GM21367 (cell line): ENCODE measurements at regions not wholly inside any gene's neighbourhood (a gene's known extent, or its start where the extent isn't known, plus 50 kb on each side); places are given as distances from the start of the nearest gene placed in this dataset.

Experiments
- ATAC-seq: cut with Tn5 transposase; IDR thresholded peaks from one replicate; pipeline ENCODE4 v1.9.1; 2021; ENCODE audit not compliant: unreplicated experiment

DNA sequence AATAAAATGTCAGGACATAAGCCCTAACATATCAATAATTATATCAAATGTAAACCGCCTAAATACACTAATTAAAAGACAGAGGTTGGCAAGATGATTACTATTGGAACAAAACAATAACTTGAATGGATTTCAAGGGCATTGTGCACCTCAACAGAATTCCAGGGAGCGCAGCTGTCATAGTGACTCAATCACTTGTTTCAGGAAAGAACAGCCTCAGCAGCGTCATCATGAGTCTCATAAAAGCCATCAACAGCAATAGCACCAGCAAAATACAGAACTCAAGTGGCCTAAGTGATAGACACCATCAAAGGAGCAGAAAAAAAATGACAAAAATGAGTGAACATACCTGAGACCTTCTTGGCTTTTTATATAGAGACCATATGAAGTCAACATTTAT lies 632.7 kb upstream of the NR5A2 start:
- no peak for ATAC-seq

DNA sequence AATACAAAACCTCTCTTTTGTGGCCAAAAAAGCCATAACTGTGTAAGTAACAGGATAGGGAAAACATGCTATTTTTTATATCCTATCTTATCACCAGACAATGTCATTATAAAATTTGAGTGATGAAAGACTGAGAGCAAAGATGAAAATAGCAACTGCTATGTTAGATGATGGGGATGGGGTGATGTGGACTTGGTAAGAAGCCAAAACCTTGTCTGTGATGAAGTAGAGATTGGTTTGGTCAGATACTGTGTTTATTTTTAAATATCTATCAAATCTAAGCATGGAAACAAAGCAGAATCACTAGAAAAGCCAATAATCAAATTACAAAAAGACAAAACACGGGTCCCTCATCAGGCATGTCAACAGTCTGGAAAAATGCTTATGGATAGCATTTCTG lies 631.1 kb upstream of the NR5A2 start:
- ATAC-seq = no peak

DNA sequence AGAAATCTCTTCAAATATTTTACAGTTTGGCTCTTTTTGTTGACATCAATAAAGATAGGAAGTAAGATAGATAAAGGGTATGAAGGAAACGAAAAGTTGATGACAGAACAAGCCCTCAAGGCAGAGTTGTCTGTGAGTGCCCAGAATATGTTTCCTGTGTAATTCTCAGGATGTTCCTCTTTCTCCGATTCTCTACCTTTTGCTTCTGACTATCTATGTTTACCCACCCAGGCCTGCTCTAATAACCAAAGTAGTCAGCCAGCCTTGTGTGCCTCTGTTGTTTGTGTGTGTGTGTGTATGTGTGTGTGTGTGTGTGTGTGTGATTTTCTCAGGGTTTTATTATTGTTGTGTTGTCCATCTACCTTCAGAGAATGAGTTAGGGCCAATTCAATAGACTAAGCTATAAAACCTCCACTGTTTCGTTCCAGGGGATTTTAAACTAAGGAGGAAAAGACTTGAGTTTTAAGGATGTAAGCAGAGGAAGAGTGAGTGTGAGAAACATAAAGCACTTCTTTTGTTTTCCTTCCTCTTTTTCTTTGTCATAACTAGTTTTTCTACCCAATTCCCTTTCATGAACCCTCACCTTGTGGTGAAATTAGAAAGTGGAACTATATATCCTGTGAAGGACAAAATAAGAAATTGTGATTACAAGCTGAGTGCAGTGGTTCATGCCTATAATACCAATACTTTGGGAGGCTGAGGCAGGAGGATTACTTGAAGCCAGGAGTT lies 627.4 kb upstream of the NR5A2 start:
- peak; percentile 92 for ATAC-seq

DNA sequence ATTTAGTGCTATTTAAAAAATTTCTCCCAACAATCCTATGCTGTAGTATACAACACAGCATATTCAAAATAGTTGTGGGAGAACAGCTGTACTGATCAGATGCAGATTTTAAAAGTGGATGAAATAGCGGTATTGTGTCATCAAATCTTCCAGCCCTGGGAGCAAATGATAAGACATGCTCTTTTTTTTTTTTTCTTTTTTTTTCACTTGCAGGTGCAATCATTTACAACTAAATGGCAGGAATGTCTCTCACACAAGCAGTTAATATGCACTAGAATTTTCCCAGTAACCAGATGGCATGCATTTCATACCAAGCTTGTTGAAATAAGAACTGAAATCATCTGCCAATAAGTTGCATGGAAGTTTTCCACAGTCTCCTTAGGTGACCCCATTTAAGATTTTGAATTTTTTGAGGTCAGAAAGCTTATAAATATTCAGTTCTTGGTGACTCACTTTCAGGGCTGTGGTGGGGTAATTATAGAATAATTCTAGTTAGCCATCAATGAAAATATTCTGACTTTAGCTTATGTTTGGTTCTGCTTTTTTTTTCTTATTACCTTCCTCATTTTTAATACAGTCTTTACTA lies 623.9 kb upstream of the NR5A2 start:
- no peak for ATAC-seq

DNA sequence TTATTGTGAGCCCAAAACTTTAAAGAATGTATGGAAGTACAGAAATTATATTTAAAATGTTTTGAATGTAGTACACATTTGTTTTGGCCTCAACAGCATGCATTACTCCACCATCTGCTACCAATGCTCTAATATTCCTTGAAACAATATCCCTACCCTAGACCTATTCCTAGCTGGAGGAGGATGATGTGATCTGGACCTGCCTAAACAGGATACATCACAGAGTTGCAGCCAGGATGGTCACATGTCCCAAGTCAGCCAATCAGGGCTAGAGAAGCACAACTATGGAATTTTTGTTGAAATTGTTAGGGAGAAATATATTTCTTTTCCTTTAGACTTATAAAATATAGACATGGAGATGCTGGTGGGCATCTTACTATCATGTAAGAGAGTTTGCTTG lies 623.3 kb upstream of the NR5A2 start:
- no peak for ATAC-seq

DNA sequence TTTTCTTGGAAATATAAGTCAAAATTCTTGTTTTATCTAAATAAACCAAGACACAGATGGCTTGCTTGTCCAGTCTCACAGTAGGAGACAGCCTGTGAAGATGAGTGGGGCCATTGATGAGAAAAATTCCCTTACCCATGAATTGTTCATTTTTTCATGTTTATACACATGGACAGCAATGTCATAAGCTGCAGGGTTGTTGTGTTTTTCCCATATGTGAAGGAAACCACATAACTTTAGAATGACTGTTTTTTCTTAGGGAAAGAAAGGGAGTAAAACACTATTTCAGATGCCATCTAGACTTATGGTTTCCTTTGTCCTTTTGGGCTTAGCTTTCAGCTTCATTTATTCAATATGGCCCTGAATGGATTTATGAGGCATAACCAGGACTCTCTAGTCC lies 622.5 kb upstream of the NR5A2 start:
- ATAC-seq = no peak

DNA sequence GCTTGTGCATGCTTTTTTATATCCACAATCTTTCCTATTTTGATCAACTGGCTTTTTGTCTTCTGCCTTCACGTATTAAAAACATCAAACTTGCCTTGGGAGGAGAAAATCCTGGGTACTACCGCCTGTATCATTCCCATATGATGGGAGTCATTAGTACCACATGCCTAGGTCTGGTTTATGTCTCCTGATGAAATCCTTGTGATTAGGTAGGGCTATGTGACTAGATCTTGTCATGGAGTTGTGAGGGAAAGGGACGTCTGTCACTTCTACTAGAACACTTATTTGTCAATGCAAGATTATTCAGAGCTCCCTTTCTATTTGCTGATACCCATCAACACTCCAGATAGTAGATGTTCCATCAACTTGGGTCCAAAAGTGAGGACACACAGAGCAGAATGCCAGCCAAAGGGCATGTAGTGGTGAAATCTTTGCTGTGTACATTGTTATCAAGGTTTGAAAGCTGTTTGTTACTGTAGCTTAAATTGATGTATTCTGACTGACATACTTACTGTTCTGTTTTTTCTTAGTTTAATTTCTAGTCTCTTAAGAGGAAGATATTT lies 621.8 kb upstream of the NR5A2 start:
- ATAC-seq = no peak

DNA sequence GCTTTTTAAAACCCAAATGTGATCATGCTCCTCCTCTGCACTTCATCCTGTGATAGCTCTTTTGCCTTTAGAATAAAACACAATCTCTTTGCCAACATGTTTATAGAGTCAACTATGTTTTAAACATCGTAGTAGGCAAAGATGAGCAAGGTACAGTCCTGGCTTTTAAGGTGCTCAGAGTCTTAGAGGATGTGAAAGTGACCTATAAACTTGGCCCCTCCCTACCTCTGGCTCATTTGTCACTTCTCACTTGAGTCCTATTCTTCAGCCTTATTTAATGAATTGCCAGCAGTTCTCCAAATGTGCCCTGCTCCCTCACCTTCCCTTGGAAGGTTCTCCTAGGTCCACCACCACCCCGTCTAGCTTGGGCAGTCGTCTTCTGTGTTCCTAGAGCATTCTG lies 617.0 kb upstream of the NR5A2 start:
- no peak for ATAC-seq

DNA sequence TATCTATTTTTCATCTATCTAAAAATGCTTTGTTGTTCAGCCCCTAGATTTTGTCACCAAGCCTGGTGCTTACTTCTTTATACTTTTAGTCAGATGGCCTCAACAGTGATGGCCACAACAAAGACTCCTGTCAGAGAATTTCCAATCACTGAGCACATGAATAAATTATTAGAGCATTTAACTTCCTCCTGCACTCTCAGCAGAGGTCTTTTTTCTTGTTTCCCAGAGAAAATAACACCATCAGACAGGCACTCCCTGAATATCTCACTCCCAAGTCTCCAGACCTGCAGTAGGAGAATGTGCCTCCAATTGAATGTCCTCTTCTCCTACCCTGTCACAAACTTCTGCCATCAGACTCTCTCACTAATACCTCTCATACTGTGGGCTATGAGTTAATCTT lies 616.0 kb upstream of the NR5A2 start:
- no peak for ATAC-seq

DNA sequence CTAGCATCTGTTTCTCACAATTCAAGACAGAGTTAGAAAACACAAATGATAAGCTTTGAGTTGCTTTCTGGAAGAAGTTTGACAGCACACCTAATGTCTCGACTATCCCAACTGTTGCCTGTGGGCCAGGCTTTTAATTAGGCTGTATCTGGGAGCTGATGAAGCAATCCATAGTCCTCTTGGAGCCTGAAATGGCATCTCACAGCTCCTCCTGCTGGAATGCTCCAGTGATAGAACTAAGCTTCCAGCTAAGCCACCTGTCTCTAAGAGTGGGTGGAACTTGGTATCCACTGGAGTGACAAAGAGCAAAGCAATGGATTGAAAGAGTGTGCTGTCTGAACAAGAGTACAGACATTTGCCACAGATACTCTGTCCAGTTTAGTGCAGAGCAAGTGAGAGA lies 605.3 kb upstream of the NR5A2 start:
- no peak for ATAC-seq

DNA sequence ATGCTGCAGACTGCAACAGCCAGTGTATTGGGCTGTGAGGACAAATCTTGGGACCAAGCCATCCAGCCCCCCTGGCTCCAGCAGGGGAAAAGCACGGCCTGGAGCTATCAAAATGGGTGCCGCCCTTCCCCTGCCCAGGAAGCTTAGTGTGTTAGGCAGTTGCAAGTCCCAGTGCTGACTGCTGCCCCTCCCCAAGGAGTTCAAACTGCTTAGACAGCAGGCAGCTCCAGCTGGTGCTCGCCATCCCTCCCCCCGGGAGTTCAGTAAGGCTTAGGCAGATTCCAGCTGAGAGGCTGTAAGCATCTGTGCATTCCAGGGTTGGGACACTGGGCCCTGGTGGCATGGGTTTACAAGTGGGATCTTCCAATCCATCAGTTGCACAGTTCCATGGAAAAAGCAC lies 579.6 kb upstream of the NR5A2 start:
- ATAC-seq = no peak

DNA sequence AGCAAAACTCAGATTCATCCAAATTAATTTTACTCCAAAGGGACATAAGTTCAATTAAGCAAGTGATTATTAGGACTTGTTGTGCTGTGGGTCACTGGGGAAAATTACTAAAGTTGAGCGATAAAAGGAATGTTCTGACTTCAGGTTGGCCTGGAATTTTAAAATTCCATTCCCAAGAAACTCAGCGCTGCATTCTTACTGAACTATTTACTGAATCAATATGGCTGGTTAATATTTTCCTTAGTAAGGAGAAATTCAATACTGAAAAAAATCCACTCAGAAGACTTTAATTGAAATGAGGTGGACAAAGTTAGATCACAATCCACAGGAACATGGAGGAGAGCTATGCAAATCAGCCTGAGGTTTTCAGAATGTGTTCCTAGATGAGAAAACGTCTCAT lies 578.9 kb upstream of the NR5A2 start:
- ATAC-seq = no peak

DNA sequence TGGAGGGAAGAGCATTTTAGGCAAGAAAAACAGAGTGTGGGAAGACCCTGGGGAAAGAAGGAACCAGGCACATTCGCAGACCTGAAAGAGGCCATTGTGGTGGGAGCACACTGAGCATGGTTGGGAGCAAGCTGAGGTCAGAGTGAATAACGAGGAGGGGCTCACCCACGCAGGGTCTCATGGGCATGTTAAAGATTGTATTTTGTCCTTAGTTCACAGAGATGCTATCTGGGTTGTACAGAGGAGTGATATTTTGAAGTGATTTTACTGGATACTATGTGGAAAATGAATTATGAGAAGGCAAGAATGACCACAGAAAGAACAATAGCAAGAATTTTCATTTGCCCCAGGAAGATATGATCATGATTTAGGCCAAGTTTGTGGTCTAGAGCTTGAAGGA lies 578.3 kb upstream of the NR5A2 start:
- no peak for ATAC-seq

DNA sequence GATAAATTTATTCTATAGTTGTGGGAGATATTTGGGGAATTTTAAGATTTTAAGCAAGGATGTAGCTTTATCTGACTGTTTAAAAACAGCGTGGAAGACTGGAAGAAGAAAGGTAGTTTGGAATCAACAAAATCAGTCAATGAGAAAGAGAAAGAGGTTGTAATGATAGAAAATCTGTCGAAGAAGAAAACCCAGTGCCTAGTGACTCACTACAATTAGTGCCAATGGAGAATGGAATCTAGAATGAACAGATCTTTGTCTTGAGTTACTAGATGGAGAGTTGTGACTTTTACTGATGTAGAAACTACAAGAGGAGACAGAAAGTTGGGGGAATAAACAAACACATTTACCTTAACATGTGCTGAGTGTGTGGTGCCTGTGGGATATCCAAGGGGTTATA lies 577.8 kb upstream of the NR5A2 start:
- no peak for ATAC-seq

DNA sequence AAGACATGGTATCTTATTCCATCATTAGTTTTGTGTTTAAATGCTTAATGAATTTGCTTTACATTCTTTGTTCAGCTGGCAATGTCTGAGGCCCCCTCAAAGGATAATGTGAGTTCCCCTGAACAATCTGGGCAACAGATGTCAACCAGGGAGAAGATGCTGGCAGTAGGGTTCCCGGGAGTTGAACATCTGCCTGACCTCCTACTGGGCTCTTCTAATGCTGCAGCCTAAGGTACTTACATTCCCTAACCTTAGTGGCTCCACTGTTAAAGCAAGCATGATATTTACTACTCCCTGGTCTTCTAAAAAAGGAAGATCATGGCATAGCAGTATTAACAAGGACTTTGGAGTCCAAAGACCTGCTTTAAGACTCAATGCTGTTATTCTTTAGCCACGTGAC lies 574.9 kb upstream of the NR5A2 start:
- ATAC-seq = no peak

DNA sequence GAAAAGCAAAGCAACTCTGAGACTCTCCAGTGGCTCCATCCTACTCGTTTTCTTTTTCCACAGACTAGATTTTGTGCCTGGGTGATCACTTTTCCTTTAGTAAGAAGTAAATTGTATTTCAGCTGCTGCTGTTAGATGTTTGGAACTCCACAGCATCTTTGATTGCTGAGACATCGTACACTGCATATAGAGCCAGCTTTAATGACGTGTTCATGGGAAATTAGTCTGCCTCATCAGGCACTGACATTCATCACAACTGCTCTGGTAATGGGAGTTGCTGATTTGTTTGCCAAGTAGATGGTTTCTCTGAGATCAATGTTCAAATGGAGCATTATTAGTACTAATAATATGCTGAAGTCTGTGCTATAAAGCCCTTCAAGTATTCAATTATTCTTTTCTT lies 573.8 kb upstream of the NR5A2 start:
- no peak for ATAC-seq

DNA sequence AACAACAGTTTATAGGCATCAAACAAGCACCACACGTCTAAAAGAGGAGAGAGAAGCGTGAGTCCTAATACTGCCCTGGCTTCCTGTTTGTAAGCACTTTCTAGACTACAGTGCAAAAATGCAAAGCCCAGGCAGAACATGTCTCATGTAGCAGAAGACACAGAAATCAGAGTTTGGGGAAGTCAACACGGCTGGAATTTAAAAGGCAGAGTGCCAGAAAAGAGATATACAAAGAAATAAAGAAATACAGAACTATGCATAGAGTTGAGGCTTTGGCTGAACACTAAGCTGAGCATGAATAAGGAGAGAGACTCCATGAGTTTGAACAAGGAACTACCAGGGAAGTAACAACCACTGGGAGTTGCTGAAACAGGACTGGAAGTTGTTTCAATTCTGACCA lies 566.6 kb upstream of the NR5A2 start:
- ATAC-seq = no peak

DNA sequence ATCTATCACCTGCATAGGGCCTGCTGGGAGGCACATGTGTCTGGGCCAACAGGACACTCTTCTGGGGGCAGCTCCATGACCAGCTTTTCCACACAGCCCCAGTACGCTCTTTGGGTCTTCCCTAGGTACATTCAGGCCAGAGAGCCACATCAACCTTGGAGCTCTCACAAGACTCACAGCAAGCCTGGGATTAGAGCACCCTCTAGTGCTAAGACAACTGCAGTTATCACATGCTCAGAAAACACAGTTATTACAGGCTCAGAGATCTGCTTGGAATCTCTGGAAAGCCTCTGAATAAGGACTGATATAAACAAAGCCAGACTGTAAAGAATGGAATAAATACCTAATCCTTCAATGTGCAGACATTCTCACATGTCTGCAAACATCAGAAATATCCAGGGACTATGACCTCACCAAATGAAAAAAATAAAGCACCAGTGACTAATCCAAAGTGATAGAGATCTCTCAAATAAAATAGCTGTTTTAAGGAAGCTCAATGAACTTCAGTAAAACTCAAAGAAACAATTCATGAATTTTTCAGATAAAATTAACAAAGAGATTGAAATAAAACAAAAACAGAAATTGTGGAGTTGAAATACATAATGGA lies 563.9 kb upstream of the NR5A2 start:
- peak; percentile 74 for ATAC-seq

DNA sequence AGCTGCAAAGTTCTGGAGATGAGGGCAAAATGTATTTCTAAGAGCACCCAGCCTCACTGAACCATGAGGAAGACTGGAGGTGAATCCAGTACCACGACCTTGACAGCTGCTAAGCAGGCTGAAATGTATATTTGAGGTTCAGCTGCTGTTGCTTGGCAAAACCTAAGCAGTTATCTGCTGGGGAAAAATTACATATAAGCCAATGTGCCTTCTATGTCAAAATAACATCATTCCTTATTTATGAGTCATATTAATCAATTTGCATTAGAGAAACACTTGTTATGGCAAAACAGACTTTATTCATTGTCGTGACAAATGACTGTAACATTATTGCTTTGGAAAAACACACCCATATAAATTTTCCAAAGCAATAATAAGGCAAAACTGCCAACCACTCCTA lies 560.5 kb upstream of the NR5A2 start:
- no peak for ATAC-seq

DNA sequence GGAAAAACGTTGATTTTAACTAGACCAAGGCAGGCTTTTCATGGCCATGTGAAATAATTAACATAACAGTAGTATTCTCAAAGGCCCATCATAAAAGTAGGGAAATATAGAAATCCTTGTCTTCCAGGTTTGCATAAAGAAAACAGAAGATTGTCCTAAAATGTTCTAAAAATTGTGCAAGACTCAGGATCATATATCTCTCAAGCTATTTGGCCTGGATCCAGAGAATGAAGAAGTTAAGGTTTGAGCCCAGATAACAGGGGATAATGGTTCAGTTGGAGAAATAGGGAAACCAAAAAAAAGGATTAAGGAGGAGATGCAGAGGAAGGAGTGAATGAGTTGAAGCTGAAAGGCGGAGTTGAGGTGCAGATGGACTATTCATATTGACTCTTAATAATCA lies 555.5 kb upstream of the NR5A2 start:
- no peak for ATAC-seq

DNA sequence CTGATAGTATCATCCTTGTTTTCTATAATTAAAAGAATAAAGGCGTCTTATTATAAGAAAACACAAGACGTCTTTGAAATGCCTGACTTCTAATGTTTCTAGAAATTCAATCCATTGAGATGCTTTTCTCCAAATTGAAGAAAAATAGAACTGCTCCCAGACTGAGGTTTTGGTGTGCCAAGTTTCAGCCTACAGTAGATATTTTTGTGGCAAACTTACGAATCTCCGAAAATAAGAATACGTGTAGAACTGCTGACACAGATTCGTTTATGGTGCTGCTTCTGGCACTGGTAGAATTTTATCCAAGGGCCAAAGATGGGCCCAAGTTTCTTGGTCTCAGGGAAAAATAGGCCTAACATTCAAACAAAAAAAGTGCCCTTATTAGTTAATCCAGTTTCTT lies 554.5 kb upstream of the NR5A2 start:
- ATAC-seq = no peak

DNA sequence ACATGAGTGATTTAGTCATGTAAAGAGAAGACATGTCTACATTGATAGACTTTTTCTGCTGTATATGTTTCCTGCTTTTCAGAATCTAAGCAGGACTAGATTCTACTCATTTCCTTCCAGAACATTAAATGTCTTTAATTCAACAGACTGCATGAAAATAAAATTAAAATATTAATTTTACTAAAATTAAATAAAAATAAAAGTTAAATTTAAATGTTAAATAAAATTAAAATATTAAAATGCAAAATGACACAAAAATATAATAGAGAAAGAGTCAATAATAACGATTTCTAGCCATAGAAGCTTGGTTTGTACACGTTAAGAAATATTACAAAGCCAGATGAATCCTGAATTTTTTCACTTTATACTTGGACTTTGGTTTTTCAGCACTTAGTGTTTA lies 552.8 kb upstream of the NR5A2 start:
- ATAC-seq = no peak
